WTC11 (cell line): ENCODE measurements at regions not wholly inside any gene's neighbourhood (a gene's known extent, or its start where the extent isn't known, plus 50 kb on each side); places are given as distances from the start of the nearest gene placed in this dataset.

Experiments
- CREB1 ChIP-seq: sonication (generic); formaldehyde crosslinking; IDR thresholded peaks from 2 replicates; pipeline ENCODE4 v1.8.0; 2023; ENCODE audit warnings: mild to moderate bottlenecking, missing genetic modification reagents
- CREM ChIP-seq: sonication (generic); formaldehyde crosslinking; IDR thresholded peaks from 2 replicates; pipeline ENCODE4 v1.8.1; 2022; ENCODE audit warnings: mild to moderate bottlenecking, missing genetic modification reagents, moderate library complexity
- FOXP4 ChIP-seq: sonication (generic); formaldehyde crosslinking; IDR thresholded peaks from 2 replicates; pipeline ENCODE4 v1.8.0; 2022; ENCODE audit warnings: mild to moderate bottlenecking, missing genetic modification reagents
- GABPB1 ChIP-seq: sonication (generic); formaldehyde crosslinking; IDR thresholded peaks from 2 replicates; pipeline ENCODE4 v1.8.1; 2023; ENCODE audit warnings: mild to moderate bottlenecking, missing genetic modification reagents
- OVOL2 ChIP-seq: fragments of 250-450 bp; sonication (Bioruptor Pico); IDR thresholded peaks from 2 replicates; pipeline ENCODE4 v1.9.0; 2021; ENCODE audit warnings: mild to moderate bottlenecking, borderline replicate concordance
- TF ChIP-seq, protein P1 (sequence below): fragments of 200-600 bp; IDR thresholded peaks from 2 replicates; pipeline ENCODE4 v1.8.0; 2022; ENCODE audit warnings: antibody characterized with exemption

- TF ChIP-seq, protein P1, sequence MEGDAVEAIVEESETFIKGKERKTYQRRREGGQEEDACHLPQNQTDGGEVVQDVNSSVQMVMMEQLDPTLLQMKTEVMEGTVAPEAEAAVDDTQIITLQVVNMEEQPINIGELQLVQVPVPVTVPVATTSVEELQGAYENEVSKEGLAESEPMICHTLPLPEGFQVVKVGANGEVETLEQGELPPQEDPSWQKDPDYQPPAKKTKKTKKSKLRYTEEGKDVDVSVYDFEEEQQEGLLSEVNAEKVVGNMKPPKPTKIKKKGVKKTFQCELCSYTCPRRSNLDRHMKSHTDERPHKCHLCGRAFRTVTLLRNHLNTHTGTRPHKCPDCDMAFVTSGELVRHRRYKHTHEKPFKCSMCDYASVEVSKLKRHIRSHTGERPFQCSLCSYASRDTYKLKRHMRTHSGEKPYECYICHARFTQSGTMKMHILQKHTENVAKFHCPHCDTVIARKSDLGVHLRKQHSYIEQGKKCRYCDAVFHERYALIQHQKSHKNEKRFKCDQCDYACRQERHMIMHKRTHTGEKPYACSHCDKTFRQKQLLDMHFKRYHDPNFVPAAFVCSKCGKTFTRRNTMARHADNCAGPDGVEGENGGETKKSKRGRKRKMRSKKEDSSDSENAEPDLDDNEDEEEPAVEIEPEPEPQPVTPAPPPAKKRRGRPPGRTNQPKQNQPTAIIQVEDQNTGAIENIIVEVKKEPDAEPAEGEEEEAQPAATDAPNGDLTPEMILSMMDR, result no peak
- TF ChIP-seq OVOL2 (no peak), CREB1 (CRISPR knock-in tag) (no peak), CREM (CRISPR knock-in tag) (no peak), GABPB1 (CRISPR knock-in tag) (no peak), FOXP4 (CRISPR knock-in tag) (no peak)
Observed at GRCh38 chr10:129334266-129334665, 132.8 kb upstream of the MGMT start.
